ENCODE measurements at regions not wholly inside any gene's neighbourhood (a gene's known extent, or its start where the extent isn't known, plus 50 kb on each side); places are given as distances from the start of the nearest gene placed in this dataset.

DNA sequence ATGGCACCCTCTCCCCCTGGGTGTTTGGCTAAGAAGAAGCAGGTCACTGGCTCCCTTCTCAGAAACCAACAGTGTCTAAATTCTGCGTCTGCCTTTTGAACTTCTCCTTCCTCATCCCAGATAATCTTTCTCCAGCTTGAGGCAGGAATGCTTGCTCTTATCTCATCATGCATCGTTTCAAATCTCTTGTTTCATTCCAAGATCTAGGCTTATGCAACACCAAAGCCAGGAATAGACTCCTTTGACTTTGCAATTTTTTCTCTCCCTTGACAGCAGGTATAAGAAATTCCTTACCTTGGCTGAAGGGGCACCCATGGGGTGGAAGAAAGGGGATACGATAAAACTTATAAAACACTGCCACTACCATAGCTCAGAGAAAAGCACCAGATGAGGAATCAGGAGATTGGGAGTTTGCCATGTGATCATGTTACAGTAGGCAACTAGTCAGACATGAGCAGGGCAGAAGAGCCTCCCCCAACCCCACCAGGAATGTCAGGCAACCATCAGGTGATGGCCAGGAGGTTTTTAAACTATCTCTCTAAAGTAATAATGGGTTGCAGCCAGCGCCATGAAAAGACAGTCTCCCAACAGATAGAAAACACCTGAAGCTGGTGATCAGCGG lies 498.9 kb downstream of the KLF12 start:
- TF ChIP-seq, protein P1, sequence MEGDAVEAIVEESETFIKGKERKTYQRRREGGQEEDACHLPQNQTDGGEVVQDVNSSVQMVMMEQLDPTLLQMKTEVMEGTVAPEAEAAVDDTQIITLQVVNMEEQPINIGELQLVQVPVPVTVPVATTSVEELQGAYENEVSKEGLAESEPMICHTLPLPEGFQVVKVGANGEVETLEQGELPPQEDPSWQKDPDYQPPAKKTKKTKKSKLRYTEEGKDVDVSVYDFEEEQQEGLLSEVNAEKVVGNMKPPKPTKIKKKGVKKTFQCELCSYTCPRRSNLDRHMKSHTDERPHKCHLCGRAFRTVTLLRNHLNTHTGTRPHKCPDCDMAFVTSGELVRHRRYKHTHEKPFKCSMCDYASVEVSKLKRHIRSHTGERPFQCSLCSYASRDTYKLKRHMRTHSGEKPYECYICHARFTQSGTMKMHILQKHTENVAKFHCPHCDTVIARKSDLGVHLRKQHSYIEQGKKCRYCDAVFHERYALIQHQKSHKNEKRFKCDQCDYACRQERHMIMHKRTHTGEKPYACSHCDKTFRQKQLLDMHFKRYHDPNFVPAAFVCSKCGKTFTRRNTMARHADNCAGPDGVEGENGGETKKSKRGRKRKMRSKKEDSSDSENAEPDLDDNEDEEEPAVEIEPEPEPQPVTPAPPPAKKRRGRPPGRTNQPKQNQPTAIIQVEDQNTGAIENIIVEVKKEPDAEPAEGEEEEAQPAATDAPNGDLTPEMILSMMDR (IDR thresholded peaks at IDR 0.05), result no peak
- TF ChIP-seq POLR2A (IDR thresholded peaks at IDR 0.05), result no peak
